ENCODE measurements at regions not wholly inside any gene's neighbourhood (a gene's known extent, or its start where the extent isn't known, plus 50 kb on each side); places are given as distances from the start of the nearest gene placed in this dataset.

GRCh38 chr11:86180851-86181250, 63.7 kb upstream of the EED start:
- no peak for TF ChIP-seq CTCF (IDR thresholded peaks at IDR 0.05; ENCODE audit: partially characterized antibody, unreplicated experiment)
- Mint-ChIP-seq H3K4me1 (ENCODE audit: low read depth, unreplicated experiment) (peaks cover 3% of the 10 kb centered on the region), H3K27ac (ENCODE audit: unreplicated experiment) (no peak overlapping the region), H3K36me3 (ENCODE audit: unreplicated experiment) (no peaks in the 10 kb centered on the region), H3K27me3 (ENCODE audit: unreplicated experiment) (no peaks in the 10 kb centered on the region), H3K9me3 (ENCODE audit: unreplicated experiment) (no peaks in the 10 kb centered on the region), H3K4me3 (ENCODE audit: unreplicated experiment) (no peak overlapping the region)
- DNase-seq: no peak

DNA sequence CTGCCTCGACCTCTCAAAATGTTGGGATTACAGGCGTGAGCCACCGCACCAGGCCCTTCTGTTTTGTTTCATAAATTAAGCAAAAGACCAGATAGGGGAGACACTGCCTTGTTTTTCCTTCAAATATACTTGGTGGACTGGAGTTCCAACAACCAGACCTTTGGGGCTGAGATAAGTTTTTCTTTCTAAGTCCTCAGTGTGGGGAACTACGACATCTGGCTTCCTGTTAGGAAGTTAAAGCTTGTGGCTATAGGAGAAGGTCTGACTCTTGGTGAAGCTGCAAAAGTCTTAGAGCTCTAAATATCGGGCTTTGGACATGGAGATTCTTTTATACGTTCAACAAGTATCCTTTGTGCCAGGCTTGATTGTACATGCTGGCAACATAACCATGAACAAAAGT, 64.1 kb upstream of the EED start:
- H3K36me3 Mint-ChIP-seq (ENCODE audit: unreplicated experiment): no peaks in the 10 kb centered on the region
- no peaks in the 10 kb centered on the region for H3K9me3 Mint-ChIP-seq (ENCODE audit: unreplicated experiment)
- no peak for DNase-seq
- no peak overlapping the region for H3K27ac Mint-ChIP-seq (ENCODE audit: unreplicated experiment)
- peaks cover 3% of the 10 kb centered on the region for H3K4me1 Mint-ChIP-seq (ENCODE audit: low read depth, unreplicated experiment)
- H3K27me3 Mint-ChIP-seq (ENCODE audit: unreplicated experiment): no peaks in the 10 kb centered on the region
- TF ChIP-seq CTCF (IDR thresholded peaks at IDR 0.05; ENCODE audit: partially characterized antibody, unreplicated experiment): no peak
- no peak overlapping the region for H3K4me3 Mint-ChIP-seq (ENCODE audit: unreplicated experiment)

GRCh38 chr11:86179646-86180064, 64.9 kb upstream of the EED start:
- TF ChIP-seq CTCF (IDR thresholded peaks at IDR 0.05; ENCODE audit: partially characterized antibody, unreplicated experiment): no peak
- H3K4me3 Mint-ChIP-seq (ENCODE audit: unreplicated experiment): no peak overlapping the region
- no peaks in the 10 kb centered on the region for H3K36me3 Mint-ChIP-seq (ENCODE audit: unreplicated experiment)
- H3K4me1 Mint-ChIP-seq (ENCODE audit: low read depth, unreplicated experiment): peaks cover under 1% of the 10 kb centered on the region
- H3K27ac Mint-ChIP-seq (ENCODE audit: unreplicated experiment): no peak overlapping the region
- no peak for DNase-seq
- H3K27me3 Mint-ChIP-seq (ENCODE audit: unreplicated experiment): no peaks in the 10 kb centered on the region
- no peaks in the 10 kb centered on the region for H3K9me3 Mint-ChIP-seq (ENCODE audit: unreplicated experiment)

- no peak for TF ChIP-seq CTCF (IDR thresholded peaks at IDR 0.05; ENCODE audit: partially characterized antibody, unreplicated experiment)
- no peak overlapping the region for H3K27ac Mint-ChIP-seq (ENCODE audit: unreplicated experiment)
These were observed 67.3 kb upstream of the EED start for GRCh38 chr11:86177302-86177701.

DNA sequence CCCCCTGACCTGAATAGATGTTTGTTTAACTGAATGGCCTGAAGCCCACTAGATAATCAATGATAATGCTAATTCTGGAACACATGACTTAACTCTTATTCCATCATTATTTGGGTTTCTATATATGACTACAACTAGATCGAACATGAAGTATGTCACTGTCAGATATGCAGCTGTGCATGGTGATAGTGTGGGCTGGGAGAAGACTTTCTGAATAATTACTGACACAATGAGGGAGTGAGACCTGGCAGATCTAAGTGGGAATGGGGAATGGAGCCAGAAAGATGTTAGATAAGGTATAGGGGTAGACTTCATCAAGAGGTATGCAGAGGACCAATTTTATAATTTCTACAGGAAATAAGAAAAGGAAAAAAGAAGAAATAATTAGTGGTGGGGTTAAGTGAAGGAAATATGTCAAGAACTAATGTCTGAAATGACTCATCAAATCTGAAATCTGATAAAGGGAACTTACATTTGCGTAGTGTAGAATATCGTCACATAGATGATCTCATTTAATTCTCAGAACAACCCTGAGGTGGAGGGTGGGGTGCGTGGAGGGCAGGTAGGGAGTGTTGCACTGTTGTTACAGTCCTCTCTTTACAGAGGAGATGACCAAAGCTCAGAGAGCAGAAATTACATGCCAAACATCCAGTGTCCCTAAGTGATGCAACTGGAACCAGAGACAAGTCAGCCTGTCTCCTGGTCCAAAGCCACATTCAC, 68.2 kb upstream of the EED start:
- Mint-ChIP-seq H3K27me3 (ENCODE audit: unreplicated experiment) (no peaks in the 10 kb centered on the region), H3K9me3 (ENCODE audit: unreplicated experiment) (no peaks in the 10 kb centered on the region), H3K36me3 (ENCODE audit: unreplicated experiment) (no peaks in the 10 kb centered on the region), H3K27ac (ENCODE audit: unreplicated experiment) (no peak overlapping the region), H3K4me1 (ENCODE audit: low read depth, unreplicated experiment) (no peaks in the 10 kb centered on the region), H3K4me3 (ENCODE audit: unreplicated experiment) (no peak overlapping the region)
- no peak for DNase-seq
- TF ChIP-seq CTCF (IDR thresholded peaks at IDR 0.05; ENCODE audit: partially characterized antibody, unreplicated experiment): no peak

More at GRCh38 chr11:86177302-86177701, 67.3 kb upstream of the EED start:
- no peak for DNase-seq
- Mint-ChIP-seq H3K27me3 (ENCODE audit: unreplicated experiment) (no peaks in the 10 kb centered on the region), H3K4me3 (ENCODE audit: unreplicated experiment) (no peak overlapping the region), H3K36me3 (ENCODE audit: unreplicated experiment) (no peaks in the 10 kb centered on the region), H3K9me3 (ENCODE audit: unreplicated experiment) (no peaks in the 10 kb centered on the region), H3K4me1 (ENCODE audit: low read depth, unreplicated experiment) (no peaks in the 10 kb centered on the region)
